ENCODE measurements at regions not wholly inside any gene's neighbourhood (a gene's known extent, or its start where the extent isn't known, plus 50 kb on each side); places are given as distances from the start of the nearest gene placed in this dataset.

- peak in 5 of 7 experiments; percentile 61 to 86 (median 71) for TF ChIP-seq CTCF (IDR thresholded peaks at IDR 0.05)
- no peak for TF ChIP-seq POLR2AphosphoS5 (IDR thresholded peaks at IDR 0.05)
- no peaks in the 10 kb centered on the region for H3K9me3 ChIP-seq
- no peak overlapping the region for H3K27ac ChIP-seq
- H3K36me3 ChIP-seq, result no peaks in the 10 kb centered on the region
- peaks cover 0 to 10% (median 1%) of the 10 kb centered on the region in 3 donors for H3K27me3 ChIP-seq
- WGBS, 5 donors, result 3 to 6% (median 5%) methylated on average over 13 to 17 of the region's 17 CpGs
- peak; percentile 69 to 82 for DNase-seq
- intact Hi-C loops (cut with DNase I; ENCODE audit: low total_unique reads), result no loop called here
- no peak overlapping the region for H3K4me3 ChIP-seq
- H3K4me1 ChIP-seq, result peaks cover 0 to 6% (median 5%) of the 10 kb centered on the region in 4 donors
Observed at GRCh38 chr5:174910245-174910737, 185.9 kb downstream of the MSX2 start.

DNA sequence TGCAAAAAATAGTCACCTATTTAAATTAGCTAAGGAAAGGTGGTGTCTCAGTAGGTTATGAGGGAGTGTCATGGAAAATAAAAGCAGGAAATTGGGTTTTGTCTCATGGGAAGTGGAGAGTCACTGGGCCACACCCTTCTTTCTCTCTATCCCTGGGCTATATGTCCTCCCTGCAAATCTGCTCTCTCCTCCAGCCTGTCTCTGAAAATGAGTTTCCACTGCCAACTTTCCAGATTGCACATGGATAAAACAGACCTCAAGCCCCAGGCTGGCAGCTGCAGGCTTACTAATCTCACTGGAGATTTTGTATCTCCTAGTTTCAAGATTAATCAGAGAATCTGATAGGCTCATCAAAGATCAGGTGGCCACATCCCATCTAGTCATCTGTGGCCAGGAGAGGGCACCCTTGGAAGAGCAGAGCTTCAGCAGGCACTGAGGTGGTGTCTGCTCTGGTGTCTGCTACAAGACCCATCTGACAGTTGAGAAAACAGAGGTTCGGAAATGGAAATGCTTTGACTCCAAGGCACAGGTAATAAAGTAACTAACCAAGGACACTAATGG, 178.9 kb downstream of the MSX2 start:
- Histone ChIP-seq H3K9me3 (no peaks in the 10 kb centered on the region), H3K36me3 (no peaks in the 10 kb centered on the region), H3K27ac (no peak overlapping the region), H3K4me3 (no peak overlapping the region), H3K27me3 (peaks cover 0 to 22% (median 12%) of the 10 kb centered on the region in 3 donors), H3K4me1 (no peaks in the 10 kb centered on the region)
- TF ChIP-seq EP300 (IDR thresholded peaks at IDR 0.05) (no peak), POLR2AphosphoS5 (IDR thresholded peaks at IDR 0.05) (no peak), POLR2A (IDR thresholded peaks at IDR 0.05) (no peak), CTCF (IDR thresholded peaks at IDR 0.05) (no peak)
- intact Hi-C loops (cut with DNase I; ENCODE audit: low total_unique reads), result no loop called here
- 78 to 100% (median 94%) methylated on average over 1 of the region's 1 CpG for WGBS, 5 donors
- no peak for DNase-seq

DNA sequence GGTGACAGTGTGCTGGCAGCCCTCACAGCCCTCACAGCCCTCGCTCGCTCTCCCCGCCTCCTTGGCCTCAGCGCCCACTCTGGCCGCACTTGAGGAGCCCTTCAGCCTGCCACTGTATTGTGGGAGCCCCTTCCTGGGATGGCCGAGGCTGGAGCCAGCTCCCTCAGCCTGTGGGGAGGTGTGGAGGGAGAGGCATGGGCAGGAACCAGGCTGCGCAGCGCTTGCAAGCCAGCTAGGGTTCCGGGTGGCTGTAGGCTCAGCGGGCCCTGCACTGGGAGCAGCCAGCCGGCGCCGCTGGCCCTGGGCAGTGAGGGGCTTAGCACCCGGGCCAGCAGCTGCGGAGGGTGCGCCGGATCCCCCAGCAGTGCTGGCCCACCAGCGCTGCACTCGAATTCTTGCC, 177.0 kb downstream of the MSX2 start:
- 83 to 97% (median 96%) methylated on average over 9 to 19 of the region's 19 CpGs for WGBS, 5 donors

GRCh38 chr5:174900240-174900865, 176.0 kb downstream of the MSX2 start:
- intact Hi-C loops (cut with DNase I; ENCODE audit: low total_unique reads), result no loop called here

More for the DNA sequence above, 177.0 kb downstream of the MSX2 start:
- Histone ChIP-seq H3K9me3 (no peaks in the 10 kb centered on the region), H3K4me3 (no peak overlapping the region), H3K27me3 (peaks cover 0 to 22% (median 12%) of the 10 kb centered on the region in 3 donors), H3K36me3 (no peaks in the 10 kb centered on the region), H3K4me1 (no peaks in the 10 kb centered on the region), H3K27ac (no peak overlapping the region)
- TF ChIP-seq POLR2AphosphoS5 (IDR thresholded peaks at IDR 0.05) (no peak), CTCF (IDR thresholded peaks at IDR 0.05) (no peak), POLR2A (IDR thresholded peaks at IDR 0.05) (no peak), EP300 (IDR thresholded peaks at IDR 0.05) (no peak)
- intact Hi-C loops (cut with DNase I; ENCODE audit: low total_unique reads), result no loop called here
- DNase-seq, result no peak

More at GRCh38 chr5:174900240-174900865, 176.0 kb downstream of the MSX2 start:
- no peaks in the 10 kb centered on the region for H3K4me1 ChIP-seq
- no peaks in the 10 kb centered on the region for H3K9me3 ChIP-seq
- no peak overlapping the region for H3K27ac ChIP-seq
- H3K27me3 ChIP-seq, result peaks cover 0 to 20% (median 12%) of the 10 kb centered on the region in 3 donors
- no peak for TF ChIP-seq POLR2A (IDR thresholded peaks at IDR 0.05)
- no peak for TF ChIP-seq CTCF (IDR thresholded peaks at IDR 0.05)
- TF ChIP-seq EP300 (IDR thresholded peaks at IDR 0.05), result no peak
- no peak for TF ChIP-seq POLR2AphosphoS5 (IDR thresholded peaks at IDR 0.05)
- no peak for DNase-seq
- 40 to 69% (median 60%) methylated on average over 7 of the region's 7 CpGs for WGBS, 5 donors
- no peaks in the 10 kb centered on the region for H3K36me3 ChIP-seq
- H3K4me3 ChIP-seq, result no peak overlapping the region
